ENCODE measurements at regions not wholly inside any gene's neighbourhood (a gene's known extent, or its start where the extent isn't known, plus 50 kb on each side); places are given as distances from the start of the nearest gene placed in this dataset.

GRCh38 chr6:26156850-26157250 is 69.6 kb downstream of the HFE start:
- Histone ChIP-seq H3K4ac (ENCODE audit: low read depth, low read length) (peak overlapping the region; percentile 35; the same call in 1 of the 2 replicates), H3K27me3 (ENCODE audit: insufficient read depth, low read length) (no peaks in the 10 kb centered on the region), H3K23ac (ENCODE audit: insufficient read length, low read depth, low read length) (no peak overlapping the region), H4K5ac (ENCODE audit: insufficient read length, low read depth, low read length) (no peak overlapping the region), H4K8ac (replicated peaks; ENCODE audit: insufficient read length, low read depth, low read length) (no peak overlapping the region), H4K91ac (ENCODE audit: insufficient read length, low read depth, low read length) (no peak overlapping the region), H3K79me2 (ENCODE audit: insufficient read depth, low read length) (no peaks in the 10 kb centered on the region; the same call in 1 of the 2 replicates), H3K18ac (ENCODE audit: insufficient read length, low read depth, low read length) (peak overlapping the region; percentile 98), H3T11ph (ENCODE audit: low read length) (no peak overlapping the region), H2BK20ac (ENCODE audit: low read depth, low read length, poor library complexity, severe bottlenecking) (no peak overlapping the region), H2BK12ac (ENCODE audit: insufficient read length, low read depth, low read length) (no peak overlapping the region), H3K9ac (ENCODE audit: extremely low read depth, insufficient read length, low read length) (peak overlapping the region; percentile 98), H2AK5ac (ENCODE audit: insufficient read length, low read length) (no peak overlapping the region), H3K56ac (ENCODE audit: insufficient read length, low read depth, low read length) (no peak overlapping the region), H3K9me3 (ENCODE audit: control insufficient read depth, low read depth, low read length) (no peaks in the 10 kb centered on the region), H3K4me1 (ENCODE audit: insufficient read depth, low read length) (peaks cover 3% of the 10 kb centered on the region), H2BK120ac (ENCODE audit: low read depth, low read length, poor library complexity, severe bottlenecking) (no peak overlapping the region), H3K27ac (ENCODE audit: insufficient read length, low read depth, low read length) (peak overlapping the region; percentile 90), H2BK15ac (ENCODE audit: low read depth, low read length) (no peak overlapping the region), H2BK5ac (ENCODE audit: insufficient read length, low read length) (peak overlapping the region; percentile 50), H3K4me2 (ENCODE audit: insufficient read depth, insufficient read length, low read length) (peak overlapping the region; percentile 97), H3K23me2 (ENCODE audit: insufficient read length, low read depth, low read length, poor library complexity, severe bottlenecking) (peaks cover 12% of the 10 kb centered on the region), H4K20me1 (ENCODE audit: control insufficient read depth, insufficient read depth, insufficient read length) (no peaks in the 10 kb centered on the region), H2AFZ (ENCODE audit: low read length) (no peak overlapping the region), H3K79me1 (ENCODE audit: insufficient read depth, low read depth, low read length, poor library complexity, severe bottlenecking) (no peaks in the 10 kb centered on the region), H3K14ac (ENCODE audit: insufficient read depth, low read length) (peak overlapping the region; percentile 97)
- no peaks in the 10 kb centered on the region; a peak in 1 of 5 replicates for H3K9me3 Mint-ChIP-seq
- DNase-seq = peak; percentile 69
- H3K36me3 Mint-ChIP-seq (ENCODE audit: insufficient read depth in 1 of 3, low read depth in 3 of 3) = peaks cover 0 to 2% (median 0%) of the 10 kb centered on the region in 3 experiments; a peak in 2 of 7 replicates
- H3K27ac Mint-ChIP-seq = peak overlapping the region; percentile 95 to 100 (median 99)
- peak overlapping the region; percentile 88 to 89 for H3K4me3 Mint-ChIP-seq
- no CpG with 5 or more reads among the region's 18 CpGs for WGBS (ENCODE audit: extremely low coverage, insufficient read length, low lambda C conversion rate)
- peaks cover 20 to 21% of the 10 kb centered on the region in 2 experiments for H3K4me1 Mint-ChIP-seq
- peaks cover 16% of the 10 kb centered on the region for H3K27me3 Mint-ChIP-seq (ENCODE audit: low read depth)
- no peak for TF ChIP-seq CTCF (conservative IDR thresholded peaks at IDR 0.05)

Measured in H9 (cell line).